ENCODE measurements at regions not wholly inside any gene's neighbourhood (a gene's known extent, or its start where the extent isn't known, plus 50 kb on each side); places are given as distances from the start of the nearest gene placed in this dataset.

- TF ChIP-seq POLR2A (IDR thresholded peaks at IDR 0.05; ENCODE audit: control extremely low read depth in 1 of 2, low read depth in 2 of 2, low read length in 2 of 2) = no peak
- TF ChIP-seq, protein P1, sequence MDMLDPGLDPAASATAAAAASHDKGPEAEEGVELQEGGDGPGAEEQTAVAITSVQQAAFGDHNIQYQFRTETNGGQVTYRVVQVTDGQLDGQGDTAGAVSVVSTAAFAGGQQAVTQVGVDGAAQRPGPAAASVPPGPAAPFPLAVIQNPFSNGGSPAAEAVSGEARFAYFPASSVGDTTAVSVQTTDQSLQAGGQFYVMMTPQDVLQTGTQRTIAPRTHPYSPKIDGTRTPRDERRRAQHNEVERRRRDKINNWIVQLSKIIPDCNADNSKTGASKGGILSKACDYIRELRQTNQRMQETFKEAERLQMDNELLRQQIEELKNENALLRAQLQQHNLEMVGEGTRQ (IDR thresholded peaks at IDR 0.05; ENCODE audit: low read length) = no peak
- no peak for TF ChIP-seq HDAC2 (IDR thresholded peaks at IDR 0.05; ENCODE audit: borderline replicate concordance in 1 of 2, low read depth in 2 of 2, low read length in 2 of 2)
- TF ChIP-seq CTCF (IDR thresholded peaks at IDR 0.05; ENCODE audit: control extremely low read depth in 1 of 3, insufficient read depth in 1 of 3, low read depth in 1 of 3, low read length in 3 of 3) = no peak
- no peak for TF ChIP-seq ASH2L (IDR thresholded peaks at IDR 0.05; ENCODE audit: low read length)
- TF ChIP-seq EP300 (IDR thresholded peaks at IDR 0.05; ENCODE audit: borderline replicate concordance in 1 of 2, low read depth in 2 of 2, low read length in 2 of 2) = no peak
- no peak for TF ChIP-seq CEBPB (IDR thresholded peaks at IDR 0.05; ENCODE audit: low read depth, low read length)
- no peak for TF ChIP-seq EZH2 (IDR thresholded peaks at IDR 0.05; ENCODE audit: low read depth, low read length, severe bottlenecking)
- TF ChIP-seq CREB1 (IDR thresholded peaks at IDR 0.05) = no peak
Observed at GRCh38 chr17:74153456-74153810, 50.0 kb upstream of the RPL38 start.
